Smooth muscle cell (in vitro differentiated cells): ENCODE measurements at regions not wholly inside any gene's neighbourhood (a gene's known extent, or its start where the extent isn't known, plus 50 kb on each side); places are given as distances from the start of the nearest gene placed in this dataset.

Experiments used
- DNase-seq: peaks from one replicate; lab custom pipeline; 2025; ENCODE audit not compliant: unreplicated experiment; lab: John Stamatoyannopoulos, UW
- H2AFZ ChIP-seq: fragments of 200-600 bp; sonication (generic); 2 replicates; pipeline ENCODE4 v1.6.0; 2016; ENCODE audit warnings: antibody characterized with exemption, low read depth, mild to moderate bottlenecking
- H3F3A ChIP-seq: fragments of 200-600 bp; sonication (generic); 2 replicates; pipeline ENCODE4 v1.6.0; 2017; ENCODE audit warnings: antibody characterized with exemption, low read depth
- H3K27ac ChIP-seq: fragments of 200-600 bp; sonication (generic); 2 replicates; pipeline ENCODE4 v1.5.1; 2016; ENCODE audit warnings: low read depth, mild to moderate bottlenecking
- H3K27me3 ChIP-seq: fragments of 200-600 bp; sonication (generic); 2 replicates; pipeline ENCODE4 v1.6.1; 2016; ENCODE audit warnings: low read depth, mild to moderate bottlenecking
- H3K36me3 ChIP-seq: fragments of 200-600 bp; sonication (generic); 2 replicates; pipeline ENCODE4 v1.5.1; 2016; ENCODE audit warnings: low read depth
- H3K4me1 ChIP-seq: fragments of 200-600 bp; sonication (generic); 2 replicates; pipeline ENCODE4 v1.5.1; 2016; ENCODE audit warnings: low read depth
- H3K4me2 ChIP-seq: fragments of 200-600 bp; sonication (generic); 2 replicates; pipeline ENCODE4 v1.6.0; 2016; ENCODE audit warnings: mild to moderate bottlenecking
- H3K4me3 ChIP-seq: fragments of 200-600 bp; sonication (generic); 2 replicates; pipeline ENCODE4 v1.5.1; 2016; ENCODE audit warnings: mild to moderate bottlenecking
- H3K79me2 ChIP-seq: fragments of 200-600 bp; sonication (generic); 2 replicates; pipeline ENCODE4 v1.6.0; 2016; ENCODE audit warnings: low read depth, mild to moderate bottlenecking
- H3K9ac ChIP-seq: fragments of 200-600 bp; sonication (generic); 2 replicates; pipeline ENCODE4 v1.6.0; 2016; ENCODE audit warnings: low read depth
- H3K9me3 ChIP-seq: fragments of 200-600 bp; sonication (generic); replicated peaks from 2 replicates; pipeline ENCODE4 v1.5.1; 2016; ENCODE audit warnings: low read depth
- H4K20me1 ChIP-seq: fragments of 200-600 bp; sonication (generic); 2 replicates; pipeline ENCODE4 v1.6.0; 2016; ENCODE audit warnings: low read depth
- CTCF ChIP-seq: fragments of 200-600 bp; sonication (generic); IDR thresholded peaks from 2 replicates; pipeline ENCODE4 v1.5.1; 2017; ENCODE audit warnings: borderline replicate concordance, mild to moderate bottlenecking, antibody characterized with exemption; ENCODE audit not compliant: insufficient read depth, poor library complexity, severe bottlenecking
- WGBS: methylation state at CpG from one replicate; pipeline ENCODE4 v1.1.7; 2016; ENCODE audit warnings: low lambda C conversion rate; 5-methylcytosine and 5-hydroxymethylcytosine counted together

- WGBS = 76% methylated on average over 6 of the region's 6 CpGs
- Histone ChIP-seq H3K27ac (no peak overlapping the region), H3K4me1 (no peaks in the 10 kb centered on the region), H3K79me2 (no peaks in the 10 kb centered on the region), H3K9ac (no peak overlapping the region), H3K4me2 (no peak overlapping the region), H2AFZ (no peak overlapping the region), H3K27me3 (no peaks in the 10 kb centered on the region), H3K9me3 (no peaks in the 10 kb centered on the region), H3K36me3 (no peaks in the 10 kb centered on the region), H3F3A (no peaks in the 10 kb centered on the region), H4K20me1 (no peaks in the 10 kb centered on the region), H3K4me3 (no peak overlapping the region)
- no peak for TF ChIP-seq CTCF
- DNase-seq = no peak
Observed at GRCh38 chr5:24747327-24747726, 102.5 kb upstream of the CDH10 start.

GRCh38 chr5:24742334-24742733 lies 97.6 kb upstream of the CDH10 start:
- H3K4me1 ChIP-seq = no peaks in the 10 kb centered on the region
- no peaks in the 10 kb centered on the region for H3K27me3 ChIP-seq
- no peak overlapping the region for H3K27ac ChIP-seq
- WGBS = 84% methylated on average over 3 of the region's 3 CpGs
- no peaks in the 10 kb centered on the region for H4K20me1 ChIP-seq
- no peaks in the 10 kb centered on the region for H3F3A ChIP-seq
- H2AFZ ChIP-seq = no peak overlapping the region
- DNase-seq = no peak
- no peak overlapping the region for H3K9ac ChIP-seq
- H3K4me3 ChIP-seq = no peak overlapping the region
- no peaks in the 10 kb centered on the region for H3K9me3 ChIP-seq
- no peak overlapping the region for H3K4me2 ChIP-seq
- no peaks in the 10 kb centered on the region for H3K36me3 ChIP-seq
- no peaks in the 10 kb centered on the region for H3K79me2 ChIP-seq
- no peak for TF ChIP-seq CTCF

GRCh38 chr5:24737163-24737562 lies 92.4 kb upstream of the CDH10 start:
- H3F3A ChIP-seq = no peaks in the 10 kb centered on the region
- H4K20me1 ChIP-seq = no peaks in the 10 kb centered on the region
- H3K9ac ChIP-seq = no peak overlapping the region
- H3K36me3 ChIP-seq = no peaks in the 10 kb centered on the region
- no peak overlapping the region for H3K4me3 ChIP-seq
- H3K79me2 ChIP-seq = no peaks in the 10 kb centered on the region
- H3K27me3 ChIP-seq = no peaks in the 10 kb centered on the region
- no peak overlapping the region for H2AFZ ChIP-seq
- H3K27ac ChIP-seq = no peak overlapping the region
- H3K4me2 ChIP-seq = no peak overlapping the region
- no peak for TF ChIP-seq CTCF
- no peaks in the 10 kb centered on the region for H3K4me1 ChIP-seq
- no peak for DNase-seq
- H3K9me3 ChIP-seq = no peaks in the 10 kb centered on the region

GRCh38 chr5:24735284-24735683 lies 90.5 kb upstream of the CDH10 start:
- DNase-seq = no peak
- Histone ChIP-seq H2AFZ (no peak overlapping the region), H3K79me2 (no peaks in the 10 kb centered on the region), H4K20me1 (no peaks in the 10 kb centered on the region), H3K9ac (no peak overlapping the region), H3K9me3 (no peaks in the 10 kb centered on the region), H3K27ac (no peak overlapping the region), H3K4me3 (no peak overlapping the region), H3K27me3 (no peaks in the 10 kb centered on the region), H3K4me2 (no peak overlapping the region), H3F3A (no peaks in the 10 kb centered on the region), H3K4me1 (no peaks in the 10 kb centered on the region), H3K36me3 (no peaks in the 10 kb centered on the region)
- 81% methylated on average over 7 of the region's 7 CpGs for WGBS
- TF ChIP-seq CTCF = no peak
